ENCODE measurements at regions not wholly inside any gene's neighbourhood (a gene's known extent, or its start where the extent isn't known, plus 50 kb on each side); places are given as distances from the start of the nearest gene placed in this dataset.

DNA sequence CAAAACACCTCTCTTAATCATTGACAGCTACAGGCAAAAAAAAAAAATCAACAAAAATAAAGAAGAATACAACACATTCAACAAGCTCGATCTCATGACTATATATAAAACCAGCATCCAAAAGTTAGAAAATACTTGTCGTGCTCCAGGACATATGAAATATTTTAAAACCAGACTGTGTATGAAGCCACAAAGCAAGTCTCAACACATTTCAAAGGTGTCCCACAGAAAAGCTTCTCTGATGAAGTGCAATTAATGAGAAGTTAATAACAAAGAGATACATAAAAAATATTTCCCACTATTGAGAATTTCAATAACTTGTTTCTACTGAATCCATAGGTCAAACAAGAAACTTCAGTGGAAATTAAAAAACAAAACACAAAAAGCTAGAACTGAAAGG, 178.7 kb downstream of the PLK2 start:
- Histone ChIP-seq H2BK120ac (replicated peaks; ENCODE audit: low read depth, low read length) (no peak overlapping the region), H3K23ac (ENCODE audit: insufficient read length) (no peak overlapping the region), H4K91ac (replicated peaks; ENCODE audit: insufficient read length, low read length) (no peak overlapping the region), H3K9me3 (ENCODE audit: insufficient read depth in 2 of 2, low read depth in 1 of 2, low read length in 1 of 2) (no peaks in the 10 kb centered on the region), H2AK5ac (ENCODE audit: low read depth, low read length) (no peak overlapping the region), H2BK5ac (ENCODE audit: low read depth, low read length) (no peak overlapping the region), H3K4me1 (replicated peaks in 1 of 4; ENCODE audit: control insufficient read depth in 3 of 4, insufficient read depth in 4 of 4, low read length in 3 of 4) (no peaks in the 10 kb centered on the region), H3K4ac (replicated peaks; ENCODE audit: insufficient read length, low read depth, low read length) (no peak overlapping the region), H4K8ac (ENCODE audit: extremely low read depth, insufficient read depth, low read length) (no peak overlapping the region), H3K79me2 (ENCODE audit: control insufficient read depth in 1 of 2, insufficient read depth in 2 of 2, low read length in 2 of 2) (no peaks in the 10 kb centered on the region), H2BK15ac (ENCODE audit: low read length) (no peak overlapping the region), H3K79me1 (ENCODE audit: low read depth, low read length) (no peaks in the 10 kb centered on the region), H3K4me3 (ENCODE audit: extremely low read depth in 1 of 4, insufficient read depth in 2 of 4, low read depth in 3 of 4, low read length in 4 of 4) (no peak overlapping the region), H2BK20ac (ENCODE audit: low read length) (no peak overlapping the region), H4K20me1 (replicated peaks in 1 of 2; ENCODE audit: control insufficient read depth in 1 of 2, insufficient read depth in 2 of 2, low read length in 2 of 2) (no peaks in the 10 kb centered on the region), H3K27me3 (replicated peaks in 1 of 4; ENCODE audit: control insufficient read depth in 3 of 4, extremely low read depth in 1 of 4, insufficient read depth in 3 of 4, low read length in 3 of 4) (no peaks in the 10 kb centered on the region), H4K5ac (ENCODE audit: insufficient read length, low read depth, low read length) (no peak overlapping the region), H3K23me2 (ENCODE audit: low read depth, low read length) (no peaks in the 10 kb centered on the region), H2AFZ (ENCODE audit: low read length) (no peak overlapping the region), H3K4me2 (ENCODE audit: insufficient read depth in 1 of 2, low read depth in 2 of 2, low read length in 2 of 2) (no peak overlapping the region), H3K56ac (replicated peaks; ENCODE audit: insufficient read length, low read depth, low read length) (no peak overlapping the region), H3K27ac (ENCODE audit: low read depth, low read length) (no peak overlapping the region), H3K14ac (ENCODE audit: insufficient read length) (no peak overlapping the region), H3K9ac (replicated peaks in 1 of 4; ENCODE audit: extremely low read depth in 1 of 4, low read depth in 3 of 4, low read length in 3 of 4) (no peak overlapping the region), H2BK12ac (ENCODE audit: low read depth, low read length) (no peak overlapping the region), H3K36me3 (ENCODE audit: control insufficient read depth in 2 of 4, insufficient read depth in 4 of 4, low read length in 3 of 4) (no peaks in the 10 kb centered on the region), H3K18ac (ENCODE audit: extremely low read depth, low read length) (no peak overlapping the region)
- POLR2A ChIA-PET (ENCODE audit: partially characterized antibody): no interaction called here
- WGBS, 2 experiments (ENCODE audit: extremely low coverage in 1 of 2, insufficient coverage in 1 of 2, insufficient read length in 1 of 2, insufficient replicate concordance in 2 of 2, low coverage in 1 of 2, low lambda C conversion rate in 2 of 2, missing lambda C conversion rate in 1 of 2): 100% methylated on average over 2 of the region's 2 CpGs; no CpG with 5 or more reads in 1 of the 2 experiments
- DNase-seq (ENCODE audit: low read depth in 1 of 2, low spot score in 2 of 2) (no peak), FAIRE-seq (no peak)
- TF ChIP-seq CREB1 (IDR thresholded peaks at IDR 0.05) (no peak), CTBP2 (IDR thresholded peaks at IDR 0.05; ENCODE audit: borderline replicate concordance, insufficient read depth, insufficient read length, low read length) (no peak), HDAC6 (IDR thresholded peaks at IDR 0.05; ENCODE audit: low read depth, low read length) (no peak)
- CTCF ChIA-PET (ENCODE audit: partially characterized antibody): interaction anchor here (0.6 kb wide), 1 partner anchor 301 kb away, joined by 4 read pairs; the partner anchor contains the start of gene RAB3C

Measured in H1 (cell line).